CD14-positive monocyte (primary cell): ENCODE measurements at regions not wholly inside any gene's neighbourhood (a gene's known extent, or its start where the extent isn't known, plus 50 kb on each side); places are given as distances from the start of the nearest gene placed in this dataset.

Source experiments
- DNase-seq, 3 donors: peaks; one replicate each; pipeline ENCODE4 v3.0.0-alpha.2; 2011 to 2022
- H2AFZ ChIP-seq: 2 replicates; pipeline ENCODE4 v1.6.0; 2012; ENCODE audit warnings: mild to moderate bottlenecking, low read depth, low read length, inconsistent platforms; ENCODE audit not compliant: insufficient read depth, poor library complexity, severe bottlenecking
- H3K27ac ChIP-seq, 2 donors: 1 replicate in 1 of 2; 2 replicates in 1 of 2; pipeline ENCODE4 v1.5.1; 2012 to 2013; ENCODE audit warnings: low read length in 2 of 2, control low read depth in 1 of 2, inconsistent platforms in 1 of 2, low read depth in 1 of 2, mild to moderate bottlenecking in 1 of 2
- H3K27me3 ChIP-seq, 2 donors: one replicate each; pipeline versions ENCODE4 v1.6.0 to v1.6.1; 2011 to 2013; ENCODE audit warnings: low read length in 2 of 2; ENCODE audit not compliant: control insufficient read depth in 2 of 2, insufficient read depth in 2 of 2
- H3K36me3 ChIP-seq, 2 donors: replicated peaks in 1 of 2; 1 replicate in 1 of 2; 2 replicates in 1 of 2; pipeline versions ENCODE4 v1.5.1 to v1.6.1; 2012 to 2013; ENCODE audit warnings: low read length in 2 of 2, control low read depth in 1 of 2, inconsistent platforms in 1 of 2, mild to moderate bottlenecking in 1 of 2; ENCODE audit not compliant: insufficient read depth in 2 of 2, control insufficient read depth in 1 of 2
- H3K4me1 ChIP-seq, 2 donors: 1 replicate in 1 of 2; 2 replicates in 1 of 2; pipeline versions ENCODE4 v1.5.1 to v1.6.1; 2012 to 2013; ENCODE audit warnings: low read length in 2 of 2, control low read depth in 1 of 2, inconsistent platforms in 1 of 2, mild to moderate bottlenecking in 1 of 2, moderate library complexity in 1 of 2; ENCODE audit not compliant: insufficient read depth in 2 of 2, control insufficient read depth in 1 of 2
- H3K4me2 ChIP-seq: replicated peaks from 2 replicates; pipeline ENCODE3; 2012; ENCODE audit warnings: low read length, moderate library complexity, mild to moderate bottlenecking; ENCODE audit not compliant: poor library complexity, severe bottlenecking; ENCODE audit errors: extremely low read depth
- H3K4me3 ChIP-seq, 3 experiments: fragments of 200-600 bp in 1 of 3; sonication (generic) in 1 of 3; replicated peaks in 1 of 3; 1 replicate in 2 of 3; 2 replicates in 1 of 3; pipeline ENCODE4 v1.5.1; 2011 to 2013; ENCODE audit warnings: low read length in 3 of 3, mild to moderate bottlenecking in 3 of 3, control low read depth in 2 of 3, low read depth in 2 of 3, inconsistent platforms in 1 of 3, moderate library complexity in 1 of 3
- H3K79me2 ChIP-seq: 2 replicates; pipeline ENCODE4 v1.6.0; 2012; ENCODE audit warnings: mild to moderate bottlenecking, control low read depth, inconsistent platforms, low read length, moderate library complexity; ENCODE audit not compliant: insufficient read depth
- H3K9ac ChIP-seq: 2 replicates; pipeline ENCODE4 v1.6.0; 2017; ENCODE audit warnings: low read length, mild to moderate bottlenecking; ENCODE audit not compliant: insufficient read depth, poor library complexity, severe bottlenecking
- H3K9me3 ChIP-seq, 2 donors: replicated peaks in 1 of 2; 1 replicate in 1 of 2; 2 replicates in 1 of 2; pipeline versions ENCODE4 v1.5.1 to v1.6.1; 2012 to 2013; ENCODE audit warnings: low read length in 2 of 2, control low read depth in 1 of 2; ENCODE audit not compliant: control insufficient read depth in 1 of 2, insufficient read depth in 1 of 2
- H4K20me1 ChIP-seq: 2 replicates; pipeline ENCODE4 v1.6.0; 2012; ENCODE audit warnings: mild to moderate bottlenecking, low read length, control low read depth, moderate library complexity; ENCODE audit not compliant: insufficient read depth
- H3K27ac Mint-ChIP-seq, 7 donors: one replicate each; pipeline ENCODE4 v1.8.0; 2020; ENCODE audit warnings: mild to moderate bottlenecking in 7 of 7, mixed read lengths in 7 of 7, moderate library complexity in 6 of 7, inconsistent platforms in 2 of 7
- H3K27me3 Mint-ChIP-seq, 3 donors: one replicate each; pipeline ENCODE4 v1.8.0; 2021 to 2022; ENCODE audit warnings: low read depth in 3 of 3, mild to moderate bottlenecking in 3 of 3, mixed read lengths in 3 of 3, moderate library complexity in 3 of 3, inconsistent platforms in 1 of 3
- H3K36me3 Mint-ChIP-seq, 2 donors: one replicate each; pipeline ENCODE4 v1.8.0; 2020; ENCODE audit warnings: mixed read lengths in 2 of 2, inconsistent platforms in 1 of 2, mild to moderate bottlenecking in 1 of 2
- H3K4me1 Mint-ChIP-seq: one replicate; pipeline ENCODE4 v1.8.0; 2020; ENCODE audit warnings: mild to moderate bottlenecking, mixed read lengths
- H3K4me3 Mint-ChIP-seq, 2 donors: one replicate each; pipeline ENCODE4 v1.8.0; 2020; ENCODE audit warnings: mild to moderate bottlenecking in 2 of 2, mixed read lengths in 2 of 2, moderate library complexity in 1 of 2
- H3K9me3 Mint-ChIP-seq, 7 donors: one replicate each; pipeline ENCODE4 v1.8.0; 2020 to 2022; ENCODE audit warnings: mixed read lengths in 7 of 7, mild to moderate bottlenecking in 6 of 7, moderate library complexity in 6 of 7, inconsistent platforms in 2 of 7
- CTCF ChIP-seq: fragments of 200-600 bp; IDR thresholded peaks from one replicate; pipeline ENCODE4 v1.8.0; 2022; ENCODE audit warnings: antibody characterized with exemption, mild to moderate bottlenecking
- WGBS: methylation state at CpG from one replicate; pipeline ENCODE4 v1.1.5; 2013; ENCODE audit warnings: missing lambda C conversion rate; ENCODE audit not compliant: insufficient coverage; 5-methylcytosine and 5-hydroxymethylcytosine counted together
- intact Hi-C, 2 donors: fragments of 100-400 bp; cut with micrococcal nuclease; formaldehyde crosslinking; loops; one replicate each; pipeline versions ENCODE4 v1.15.0 to v1.15.1; 2023

- peaks cover 0 to 2% (median 0%) of the 10 kb centered on the region in 3 donors for H3K27me3 Mint-ChIP-seq
- intact Hi-C loops, result no loop called here
- H3K4me3 Mint-ChIP-seq, result no peak overlapping the region
- no peak overlapping the region for H3K4me3 ChIP-seq
- H3K9me3 Mint-ChIP-seq, result peaks cover 20 to 53% (median 42%) of the 10 kb centered on the region in 7 donors
- peaks cover 27 to 34% of the 10 kb centered on the region in 2 donors for H3K9me3 ChIP-seq
- H3K27me3 ChIP-seq, result no peaks in the 10 kb centered on the region
- no peak for DNase-seq
- H3K36me3 ChIP-seq, result peaks cover 0 to 9% of the 10 kb centered on the region in 2 donors
- H3K4me1 ChIP-seq, result no peaks in the 10 kb centered on the region
- no peak overlapping the region for H3K4me2 ChIP-seq
- H3K27ac ChIP-seq, result no peak overlapping the region
- no peak for TF ChIP-seq CTCF
- no peak overlapping the region for H3K27ac Mint-ChIP-seq
- peaks cover 0 to 14% of the 10 kb centered on the region in 2 donors for H3K36me3 Mint-ChIP-seq
- H3K4me1 Mint-ChIP-seq, result no peaks in the 10 kb centered on the region
- H2AFZ ChIP-seq, result no peak overlapping the region
- no peaks in the 10 kb centered on the region for H4K20me1 ChIP-seq
- H3K9ac ChIP-seq, result no peak overlapping the region
- H3K79me2 ChIP-seq, result no peaks in the 10 kb centered on the region
These were observed 325.1 kb downstream of the CDH26 start for GRCh38 chr20:60283281-60283680.

GRCh38 chr20:60286764-60287163, 328.5 kb downstream of the CDH26 start:
- Mint-ChIP-seq H3K4me1 (no peaks in the 10 kb centered on the region), H3K36me3 (peaks cover 0 to 17% of the 10 kb centered on the region in 2 donors), H3K9me3 (peaks cover 28 to 72% (median 66%) of the 10 kb centered on the region in 7 donors), H3K27me3 (no peaks in the 10 kb centered on the region), H3K27ac (no peak overlapping the region), H3K4me3 (no peak overlapping the region)
- Histone ChIP-seq H3K9ac (no peak overlapping the region), H3K4me3 (no peak overlapping the region), H2AFZ (no peak overlapping the region), H3K27ac (no peak overlapping the region), H3K27me3 (no peaks in the 10 kb centered on the region), H3K4me1 (no peaks in the 10 kb centered on the region), H3K36me3 (peaks cover 0 to 4% of the 10 kb centered on the region in 2 donors), H3K9me3 (peaks cover 50 to 59% of the 10 kb centered on the region in 2 donors), H3K4me2 (no peak overlapping the region), H3K79me2 (no peaks in the 10 kb centered on the region), H4K20me1 (no peaks in the 10 kb centered on the region)
- DNase-seq, result no peak
- no peak for TF ChIP-seq CTCF
- 100% methylated on average over 2 of the region's 3 CpGs for WGBS
- intact Hi-C loops, result no loop called here
